ENCODE measurements at regions not wholly inside any gene's neighbourhood (a gene's known extent, or its start where the extent isn't known, plus 50 kb on each side); places are given as distances from the start of the nearest gene placed in this dataset.

Small RNAs in the stretch of these regions (small RNA-seq; reads per million reads assigned to genes)
- gene AP003385.4 (0 reads per million in 2 experiments), gene AP003716.2 (0 reads per million in 2 experiments), gene RNU6-46P (0.03 to 0.13 reads per million in 2 experiments)
